NCI-H1105 treated with DMSO at 0.1 percent for 48 hours (cell line): ENCODE measurements at regions not wholly inside any gene's neighbourhood (a gene's known extent, or its start where the extent isn't known, plus 50 kb on each side); places are given as distances from the start of the nearest gene placed in this dataset.
"Not testable (repeated sequence)": the region's sequence is repeated elsewhere in the genome, so short reads cannot be mapped to it uniquely, and the experiment has no call there.

Source experiments
- DNase-seq: peaks from one replicate; lab custom pipeline; 2025; lab: John Stamatoyannopoulos, UW

- DNase-seq, result not testable (repeated sequence)
These were observed 676.4 kb upstream of the ZNF337 start for GRCh38 chr20:26373066-26373465.

GRCh38 chr20:26354511-26354910 lies 657.9 kb upstream of the ZNF337 start:
- no peak for DNase-seq

DNA sequence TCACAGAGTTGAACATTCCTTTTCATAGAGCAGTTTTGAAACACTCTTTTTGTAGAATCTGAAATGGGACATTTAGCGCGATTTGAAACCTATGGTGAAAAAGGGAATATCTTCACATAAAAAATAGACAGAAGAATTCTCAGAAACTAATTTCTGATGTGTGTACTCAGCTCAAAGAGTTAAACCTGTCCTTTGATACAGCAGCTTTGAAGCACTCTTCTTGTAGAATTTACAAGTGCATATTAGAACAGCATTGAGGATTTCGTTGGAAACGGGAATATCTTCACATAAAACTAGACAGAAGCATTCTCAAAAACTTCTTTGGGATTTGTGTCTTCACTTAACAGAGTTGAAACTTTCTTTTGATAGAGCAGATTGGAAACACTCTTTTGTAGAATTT lies 650.7 kb upstream of the ZNF337 start:
- no peak for DNase-seq

DNA sequence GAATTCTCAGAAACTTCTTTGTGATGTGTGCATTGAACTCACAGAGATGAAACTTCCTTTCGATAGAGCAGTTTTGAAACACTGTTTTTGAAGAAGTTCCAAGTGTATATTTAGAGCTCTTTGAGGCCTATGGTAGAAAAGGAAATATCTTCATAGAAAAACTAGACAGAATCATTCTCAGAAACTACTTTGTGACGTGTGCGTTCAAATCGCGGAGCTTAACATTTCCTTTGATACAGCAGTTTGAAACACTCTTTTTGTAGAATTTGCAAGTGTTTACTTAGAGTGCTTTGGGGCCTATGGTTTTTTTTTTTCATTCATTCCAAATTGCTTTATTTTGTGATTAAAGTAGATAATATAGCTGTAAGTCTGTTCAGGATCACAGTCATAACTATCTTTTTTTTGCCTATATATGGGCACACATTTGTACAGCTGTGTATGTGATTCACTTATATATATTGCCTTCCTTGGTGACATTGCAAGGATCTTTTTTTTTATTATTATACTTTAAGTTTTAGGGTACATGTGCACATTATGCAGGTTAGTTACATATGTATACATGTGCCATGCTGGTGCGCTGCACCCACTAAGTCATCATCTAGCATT lies 643.9 kb upstream of the ZNF337 start:
- not testable (repeated sequence) for DNase-seq

DNA sequence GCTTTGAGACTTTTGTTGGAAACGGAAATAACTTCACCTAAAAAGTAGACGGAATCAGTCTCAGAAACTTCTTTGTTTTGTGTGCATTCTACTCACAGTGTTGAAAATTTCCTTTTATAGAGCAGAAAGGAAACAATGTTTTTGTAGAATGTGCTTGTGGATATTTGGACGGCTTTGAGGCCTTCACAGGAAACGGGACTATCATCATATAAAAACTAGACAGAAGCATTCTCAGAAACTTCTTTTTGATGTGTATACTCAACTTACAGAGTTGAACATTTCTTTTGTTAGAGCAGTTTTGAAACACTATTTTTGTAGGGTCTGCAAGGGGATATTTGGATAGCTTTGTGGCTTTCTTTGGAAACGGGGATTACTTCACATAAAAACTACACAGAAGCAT lies 627.5 kb upstream of the ZNF337 start:
- DNase-seq, result no peak

- no peak for DNase-seq
These were observed 618.4 kb upstream of the ZNF337 start for GRCh38 chr20:26315054-26315453.

DNA sequence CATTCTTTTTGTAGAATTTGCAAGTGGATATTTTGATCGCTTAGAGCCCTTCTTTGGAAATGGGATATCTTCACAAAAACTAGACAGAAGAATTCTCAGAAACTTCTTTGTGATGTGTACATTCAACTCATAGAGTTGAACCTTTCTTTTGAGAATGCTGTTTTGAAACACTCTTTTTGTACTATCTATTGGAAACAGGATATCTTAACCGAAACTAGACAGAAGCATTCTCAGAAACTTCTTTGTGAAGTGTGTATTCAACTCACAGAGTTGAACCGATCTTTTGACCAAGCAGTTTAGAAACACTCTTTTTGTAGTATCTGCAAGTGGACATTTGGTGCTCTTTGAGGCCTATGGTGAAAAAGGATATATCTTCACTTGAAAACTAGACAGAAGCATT lies 613.1 kb upstream of the ZNF337 start:
- DNase-seq, result not testable (repeated sequence)

DNA sequence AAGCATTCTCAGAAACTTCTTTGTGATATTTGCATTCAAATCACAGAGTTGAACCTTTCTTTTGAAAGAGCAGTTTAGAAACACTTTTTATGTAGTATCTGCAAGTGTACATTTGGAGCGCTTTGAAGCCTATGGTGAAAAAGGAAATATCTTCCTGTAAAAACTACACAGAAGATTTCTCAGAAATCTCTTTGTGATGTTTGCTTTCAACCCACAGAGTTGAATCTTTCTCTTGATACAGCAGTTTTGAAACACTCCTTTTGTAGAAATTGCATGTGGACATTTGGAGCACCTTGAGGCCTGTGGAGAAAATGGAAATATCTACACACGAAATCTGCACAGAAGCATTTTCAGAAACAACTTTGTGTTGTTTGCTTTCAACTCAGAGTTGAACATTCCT lies 612.3 kb upstream of the ZNF337 start:
- no peak for DNase-seq

GRCh38 chr20:26295006-26295405 lies 598.4 kb upstream of the ZNF337 start:
- DNase-seq, result no peak

DNA sequence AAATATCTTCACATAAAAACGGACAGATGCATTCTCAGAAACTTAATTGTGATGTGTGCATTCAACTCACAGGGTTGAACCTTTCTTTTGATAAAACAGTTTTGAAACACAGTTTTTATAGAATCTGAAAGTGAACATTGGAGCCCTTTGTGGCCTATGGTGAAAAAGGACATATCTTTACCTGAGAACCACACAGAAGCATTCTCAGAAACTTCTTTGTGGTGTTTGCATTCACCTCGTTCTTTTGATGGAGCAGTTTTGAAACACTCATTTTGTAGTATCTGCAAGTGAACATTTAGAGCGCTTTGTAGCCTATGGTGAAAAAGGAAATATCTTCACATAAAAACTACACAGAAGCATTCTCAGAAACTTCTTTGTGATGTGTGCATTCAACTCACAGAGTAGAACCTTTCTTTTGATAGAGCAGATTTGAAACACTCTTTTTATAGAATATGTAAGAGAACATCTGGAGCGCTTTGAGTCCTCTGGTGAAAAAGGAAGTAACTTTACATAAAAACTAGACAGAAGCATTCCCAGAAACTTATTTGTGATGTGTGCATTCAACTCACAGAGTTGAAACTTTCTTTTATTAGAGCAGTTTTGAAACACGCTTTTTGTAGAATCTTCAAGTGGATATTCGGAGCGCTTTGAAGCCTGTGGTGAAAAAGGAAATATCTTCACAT lies 591.9 kb upstream of the ZNF337 start:
- not testable (repeated sequence) for DNase-seq

DNA sequence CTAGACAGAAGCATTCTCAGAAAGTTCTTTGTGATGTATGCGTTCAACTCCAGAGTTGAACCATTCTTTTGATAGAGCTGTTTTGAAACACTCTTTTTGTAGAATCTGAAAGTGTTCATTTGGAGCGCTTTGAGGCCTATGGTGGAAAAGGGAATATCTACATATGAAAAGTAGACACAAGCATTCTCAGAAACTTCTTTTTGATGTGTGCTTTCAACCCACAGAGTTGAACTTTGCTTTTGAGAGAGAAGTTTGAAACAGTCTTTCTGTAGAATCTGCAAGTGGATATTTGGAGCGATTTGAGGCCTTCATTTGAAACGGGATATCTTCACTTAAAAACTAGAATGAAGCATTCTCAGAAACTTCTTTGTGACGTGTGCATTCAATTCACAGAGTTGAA lies 582.6 kb upstream of the ZNF337 start:
- DNase-seq, result no peak

DNA sequence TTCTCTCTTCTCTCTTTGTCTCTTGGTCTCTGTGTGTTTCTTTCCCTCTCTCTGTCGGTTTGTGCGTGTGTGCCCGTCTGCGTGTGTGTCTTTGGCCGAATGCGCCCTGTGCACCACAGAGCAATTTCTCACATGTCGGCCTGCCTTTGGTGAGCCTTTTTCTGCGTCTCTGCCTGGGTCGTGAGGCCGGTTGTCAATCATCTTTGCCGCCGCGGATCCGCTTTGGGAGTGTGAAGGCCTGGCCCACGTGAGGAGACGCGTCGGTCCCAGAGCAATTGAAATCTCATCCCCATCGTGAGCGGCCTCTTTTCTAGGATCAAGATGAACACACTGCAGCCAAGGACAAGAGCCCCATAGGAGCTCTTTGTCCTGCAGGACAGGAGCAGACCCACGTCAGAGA lies 580.7 kb upstream of the ZNF337 start:
- no peak for DNase-seq

GRCh38 chr20:26276554-26277210 lies 580.0 kb upstream of the ZNF337 start:
- no peak for DNase-seq

- DNase-seq, result not testable (repeated sequence)
These were observed 572.1 kb upstream of the ZNF337 start for GRCh38 chr20:26268762-26269161.

- not testable (repeated sequence) for DNase-seq
These were observed 564.3 kb upstream of the ZNF337 start for GRCh38 chr20:26260925-26261324.

- not testable (repeated sequence) for DNase-seq
These were observed 555.8 kb upstream of the ZNF337 start for GRCh38 chr20:26252311-26252975.

- not testable (repeated sequence) for DNase-seq
These were observed 554.7 kb upstream of the ZNF337 start for GRCh38 chr20:26251376-26251775.

- not testable (repeated sequence) for DNase-seq
These were observed 553.8 kb upstream of the ZNF337 start for GRCh38 chr20:26250249-26251114.

- DNase-seq, result no peak
These were observed 547.1 kb upstream of the ZNF337 start for GRCh38 chr20:26243731-26244130.

GRCh38 chr20:26220609-26221008 lies 524.0 kb upstream of the ZNF337 start:
- DNase-seq, result not testable (repeated sequence)

DNA sequence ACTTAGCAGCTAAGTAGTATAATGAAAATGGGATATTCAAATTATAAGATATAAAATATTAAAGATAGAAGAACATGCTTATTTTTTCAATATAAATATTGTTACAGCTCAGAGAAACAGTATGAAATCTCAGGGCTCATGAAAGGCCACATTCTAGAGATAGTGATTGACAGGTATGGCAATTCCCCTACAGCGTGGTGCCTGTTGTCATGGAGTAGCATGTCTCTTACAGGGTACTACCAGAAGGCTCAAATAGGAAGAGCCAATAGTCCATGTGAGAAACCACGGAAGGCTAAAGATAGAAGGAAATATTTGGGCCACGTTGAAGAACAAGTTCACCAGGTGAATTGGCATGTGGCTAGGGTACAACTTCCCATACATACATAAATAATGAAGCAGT lies 522.9 kb upstream of the ZNF337 start:
- not testable (repeated sequence) for DNase-seq

DNA sequence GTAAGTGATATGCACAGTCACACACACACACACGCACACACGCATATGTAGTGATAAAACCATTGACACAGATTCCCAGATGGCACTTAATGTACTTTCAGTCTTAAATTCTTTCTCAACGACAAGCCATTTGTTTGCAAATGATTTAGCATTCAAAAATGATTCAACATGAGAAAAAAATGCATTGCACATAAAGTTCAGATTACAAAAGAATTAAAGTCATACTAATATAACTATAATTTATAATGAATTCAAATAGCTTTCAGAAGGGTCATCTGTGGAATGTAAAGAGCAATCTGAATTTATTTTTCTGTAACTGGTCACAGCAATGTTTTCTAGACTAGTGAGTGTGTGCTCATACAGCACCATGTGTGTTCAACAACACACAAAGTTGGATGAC lies 521.6 kb upstream of the ZNF337 start:
- DNase-seq, result no peak
